ENCODE measurements at regions not wholly inside any gene's neighbourhood (a gene's known extent, or its start where the extent isn't known, plus 50 kb on each side); places are given as distances from the start of the nearest gene placed in this dataset.
"Not testable (repeated sequence)": the region's sequence is repeated elsewhere in the genome, so short reads cannot be mapped to it uniquely, and the experiment has no call there.

DNA sequence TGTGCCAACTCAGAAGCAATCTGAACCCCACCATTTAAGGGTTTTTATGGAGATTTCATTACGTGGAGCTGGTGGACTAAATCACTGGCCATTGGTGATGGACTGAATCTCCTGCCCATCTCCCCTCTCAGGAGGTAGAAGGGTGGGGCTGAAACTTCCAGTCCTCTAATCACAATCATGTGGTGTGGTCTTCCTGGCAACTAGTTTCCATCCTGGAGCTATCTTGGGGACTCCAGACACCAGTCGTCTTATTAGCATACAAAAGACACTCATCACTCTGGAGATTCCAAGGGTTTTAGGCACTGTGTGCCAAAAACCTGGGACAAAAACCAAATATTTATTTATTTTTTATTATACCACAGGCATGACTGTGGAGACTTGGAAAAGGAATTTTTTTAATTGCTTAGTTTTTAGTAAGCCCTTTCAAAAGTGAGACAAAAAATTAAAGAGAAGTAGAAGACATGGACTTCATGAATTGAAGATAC, 203.6 kb downstream of the WNT5A start:
- Mint-ChIP-seq H3K4me3 (no peak overlapping the region), H3K9me3 (ENCODE audit: insufficient read depth) (no peaks in the 10 kb centered on the region), H3K4me1 (ENCODE audit: low read depth) (no peaks in the 10 kb centered on the region), H3K27ac (no peak overlapping the region), H3K36me3 (ENCODE audit: low read depth) (no peaks in the 10 kb centered on the region), H3K27me3 (ENCODE audit: low read depth) (no peaks in the 10 kb centered on the region)
- DNase-seq (no peak), ATAC-seq (no peak)
- POLR2A ChIA-PET: no interaction called here
- CTCF ChIA-PET: no interaction called here

DNA sequence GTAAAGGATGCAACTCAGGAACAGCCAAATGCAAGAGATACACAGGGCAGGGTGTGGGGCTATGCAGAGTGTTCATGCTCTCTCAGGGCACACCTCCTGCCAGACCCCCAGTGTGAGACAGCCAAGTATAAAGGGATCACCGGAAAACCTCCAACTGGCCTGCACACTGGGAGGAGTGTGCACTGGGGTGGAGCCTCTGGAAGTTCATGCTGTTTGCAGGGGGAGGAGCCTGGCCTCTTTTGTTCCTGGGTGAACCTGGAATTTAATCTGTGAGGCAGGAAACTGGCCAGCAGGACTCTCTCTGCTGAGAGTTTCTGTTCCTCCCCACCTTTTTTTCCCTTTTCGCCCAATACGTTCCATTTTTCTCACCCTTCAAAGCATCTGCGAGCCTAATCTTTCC, 204.1 kb downstream of the WNT5A start:
- CTCF ChIA-PET: no interaction called here
- no peaks in the 10 kb centered on the region for H3K9me3 Mint-ChIP-seq (ENCODE audit: insufficient read depth)
- H3K4me1 Mint-ChIP-seq (ENCODE audit: low read depth): no peaks in the 10 kb centered on the region
- H3K27ac Mint-ChIP-seq: no peak overlapping the region
- no peak for ATAC-seq
- POLR2A ChIA-PET: no interaction called here
- H3K4me3 Mint-ChIP-seq: no peak overlapping the region
- H3K36me3 Mint-ChIP-seq (ENCODE audit: low read depth): no peaks in the 10 kb centered on the region
- no peak for DNase-seq
- no peaks in the 10 kb centered on the region for H3K27me3 Mint-ChIP-seq (ENCODE audit: low read depth)

DNA sequence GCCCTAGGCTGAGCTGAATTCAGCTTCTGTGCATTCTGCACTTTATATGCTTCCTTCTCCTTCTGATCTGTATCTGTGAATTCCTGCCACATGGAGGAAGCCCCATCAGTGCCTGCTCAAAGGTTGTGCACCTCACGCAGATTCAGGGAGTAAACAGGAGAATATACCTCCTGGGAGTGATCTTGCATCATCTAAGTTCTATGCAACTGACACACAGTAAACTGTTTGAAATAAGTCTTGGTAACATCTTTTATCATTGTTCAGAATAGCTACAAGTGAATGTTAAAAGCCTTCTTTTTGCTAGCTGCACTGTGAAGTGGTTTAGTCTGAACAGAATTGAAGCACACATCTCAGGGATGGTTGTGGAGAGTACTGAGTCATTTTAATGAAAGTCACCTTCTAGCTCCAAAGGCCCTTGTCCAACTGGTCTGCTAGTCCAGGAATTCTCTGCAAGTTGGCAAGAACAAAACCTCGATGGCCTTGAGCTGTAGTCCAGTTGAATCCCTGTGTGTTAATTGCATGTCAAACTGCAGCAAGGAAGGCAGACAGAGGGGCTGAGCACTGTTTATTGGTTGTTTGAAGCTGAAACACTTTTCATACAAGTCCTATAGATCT, 215.0 kb downstream of the WNT5A start:
- ChIA-PET CTCF (no interaction called here), POLR2A (no interaction called here)
- Mint-ChIP-seq H3K27me3 (ENCODE audit: low read depth) (no peaks in the 10 kb centered on the region), H3K4me3 (no peak overlapping the region), H3K9me3 (ENCODE audit: insufficient read depth) (no peaks in the 10 kb centered on the region), H3K36me3 (ENCODE audit: low read depth) (no peaks in the 10 kb centered on the region), H3K4me1 (ENCODE audit: low read depth) (no peaks in the 10 kb centered on the region), H3K27ac (no peak overlapping the region)
- ATAC-seq: no peak
- DNase-seq: no peak

DNA sequence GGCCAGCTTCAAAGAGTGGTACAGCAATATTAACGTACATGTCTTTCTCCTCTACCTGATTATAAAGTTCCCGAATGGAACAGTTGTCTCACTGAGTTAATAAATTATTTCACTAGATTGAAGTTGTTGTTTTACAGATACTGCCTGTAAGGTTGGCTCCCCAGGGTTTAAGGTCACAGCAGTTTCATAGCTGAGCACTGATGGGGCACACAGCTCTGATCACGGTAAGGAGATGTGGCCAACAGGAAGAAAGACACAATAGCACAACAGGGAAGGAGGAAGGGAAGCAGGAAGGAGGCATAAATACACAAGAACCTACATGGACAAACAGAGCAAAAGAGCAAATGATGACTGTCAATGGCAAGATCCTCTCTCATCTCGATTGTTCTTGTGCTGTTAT, 215.6 kb downstream of the WNT5A start:
- no peaks in the 10 kb centered on the region for H3K36me3 Mint-ChIP-seq (ENCODE audit: low read depth)
- POLR2A ChIA-PET: no interaction called here

DNA sequence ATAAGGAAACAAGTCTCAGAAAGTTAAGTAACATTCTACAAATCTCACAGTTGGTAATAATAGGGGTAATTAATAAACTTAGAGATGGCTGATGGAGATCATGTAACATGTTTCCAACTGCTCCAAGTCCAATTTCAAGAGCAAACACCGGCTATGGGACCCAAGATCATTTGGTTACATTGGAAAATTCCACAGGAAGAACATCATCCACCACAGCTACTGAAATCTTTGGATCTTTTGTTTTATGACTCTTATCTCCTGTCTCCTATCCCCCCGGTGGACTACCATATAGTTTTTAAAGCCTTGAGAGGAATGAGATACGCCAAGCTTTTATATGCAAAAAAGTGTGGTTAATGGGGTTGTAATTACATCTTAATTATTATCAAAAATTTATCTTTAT, 216.1 kb downstream of the WNT5A start:
- POLR2A ChIA-PET: no interaction called here
- Mint-ChIP-seq H3K9me3 (ENCODE audit: insufficient read depth) (no peaks in the 10 kb centered on the region), H3K4me1 (ENCODE audit: low read depth) (no peaks in the 10 kb centered on the region), H3K4me3 (no peak overlapping the region), H3K36me3 (ENCODE audit: low read depth) (no peaks in the 10 kb centered on the region), H3K27ac (no peak overlapping the region), H3K27me3 (ENCODE audit: low read depth) (no peaks in the 10 kb centered on the region)
- DNase-seq (no peak), ATAC-seq (no peak)
- CTCF ChIA-PET: no interaction called here

More for the DNA sequence above, 215.6 kb downstream of the WNT5A start:
- H3K9me3 Mint-ChIP-seq (ENCODE audit: insufficient read depth): no peaks in the 10 kb centered on the region
- no peak overlapping the region for H3K4me3 Mint-ChIP-seq
- no peak overlapping the region for H3K27ac Mint-ChIP-seq
- DNase-seq: no peak
- no peaks in the 10 kb centered on the region for H3K4me1 Mint-ChIP-seq (ENCODE audit: low read depth)
- no peak for ATAC-seq
- H3K27me3 Mint-ChIP-seq (ENCODE audit: low read depth): no peaks in the 10 kb centered on the region
- CTCF ChIA-PET: no interaction called here

- no peaks in the 10 kb centered on the region for H3K36me3 Mint-ChIP-seq (ENCODE audit: low read depth)
- POLR2A ChIA-PET: no interaction called here
- H3K4me1 Mint-ChIP-seq (ENCODE audit: low read depth): no peaks in the 10 kb centered on the region
- ATAC-seq: no peak
- CTCF ChIA-PET: no interaction called here
- DNase-seq: no peak
- no peaks in the 10 kb centered on the region for H3K9me3 Mint-ChIP-seq (ENCODE audit: insufficient read depth)
- no peak overlapping the region for H3K27ac Mint-ChIP-seq
- no peaks in the 10 kb centered on the region for H3K27me3 Mint-ChIP-seq (ENCODE audit: low read depth)
- H3K4me3 Mint-ChIP-seq: no peak overlapping the region
Measured at GRCh38 chr3:55269636-55270035, 217.5 kb downstream of the WNT5A start.

DNA sequence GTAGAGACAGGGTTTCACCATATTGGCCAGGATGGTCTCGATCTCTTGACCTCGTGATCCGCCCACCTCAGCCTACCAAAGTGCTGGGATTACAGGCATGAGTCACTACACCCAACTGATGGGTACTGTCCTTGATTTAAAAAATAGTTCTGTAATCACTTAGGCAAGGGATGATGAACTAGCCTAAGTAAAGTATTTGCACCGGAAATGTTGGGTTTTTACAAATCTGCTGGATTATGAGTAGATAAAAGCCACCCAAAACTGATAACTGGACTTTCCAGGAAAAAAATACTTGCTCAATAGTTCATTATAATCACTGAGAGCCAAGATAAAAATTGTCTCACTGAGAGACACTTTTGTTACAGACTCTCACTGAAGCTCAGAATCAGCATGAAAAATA, 218.0 kb downstream of the WNT5A start:
- CTCF ChIA-PET: no interaction called here
- H3K9me3 Mint-ChIP-seq (ENCODE audit: insufficient read depth): no peaks in the 10 kb centered on the region
- no peaks in the 10 kb centered on the region for H3K36me3 Mint-ChIP-seq (ENCODE audit: low read depth)
- POLR2A ChIA-PET: no interaction called here
- H3K4me3 Mint-ChIP-seq: no peak overlapping the region
- no peak overlapping the region for H3K27ac Mint-ChIP-seq
- no peak for DNase-seq
- no peak for ATAC-seq
- no peaks in the 10 kb centered on the region for H3K4me1 Mint-ChIP-seq (ENCODE audit: low read depth)
- no peaks in the 10 kb centered on the region for H3K27me3 Mint-ChIP-seq (ENCODE audit: low read depth)

DNA sequence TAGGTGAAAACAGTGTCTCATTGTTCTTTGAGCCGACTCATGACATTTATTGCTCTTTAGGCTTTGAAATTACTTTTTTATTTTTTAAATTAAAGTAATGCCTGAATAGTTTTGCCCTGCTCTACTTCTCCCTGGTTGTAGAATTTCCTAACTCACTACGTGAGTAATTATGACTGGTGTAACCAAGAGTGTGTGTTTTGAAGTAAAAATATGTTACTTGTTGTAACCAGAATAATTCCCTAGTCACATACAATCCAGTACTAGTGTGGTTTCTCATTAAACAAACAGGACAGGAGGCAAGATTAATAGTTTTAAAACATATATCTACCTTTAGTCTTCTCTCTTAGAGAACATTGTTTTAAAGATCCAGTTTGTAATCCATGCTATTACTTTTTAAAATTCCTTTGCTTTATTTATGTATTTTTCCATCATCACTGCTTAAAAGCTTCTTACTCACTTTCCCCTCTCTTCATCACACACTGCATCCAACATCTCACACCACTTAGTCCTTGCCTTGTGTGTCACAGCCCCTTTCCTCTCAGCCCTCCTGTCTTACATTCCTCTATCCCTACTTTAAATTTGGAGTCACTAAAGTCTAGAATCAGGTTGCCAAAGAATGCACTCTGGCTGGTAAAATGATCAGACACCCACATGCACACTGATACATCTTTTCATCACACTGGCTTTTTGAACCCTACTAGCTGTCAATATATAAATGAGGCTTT, 219.7 kb downstream of the WNT5A start:
- no peaks in the 10 kb centered on the region for H3K9me3 Mint-ChIP-seq (ENCODE audit: insufficient read depth)
- ChIA-PET POLR2A (no interaction called here), CTCF (no interaction called here)
- no peak overlapping the region for H3K27ac Mint-ChIP-seq
- DNase-seq (no peak), ATAC-seq (no peak)
- no peak overlapping the region for H3K4me3 Mint-ChIP-seq
- no peaks in the 10 kb centered on the region for H3K4me1 Mint-ChIP-seq (ENCODE audit: low read depth)
- H3K27me3 Mint-ChIP-seq (ENCODE audit: low read depth): no peaks in the 10 kb centered on the region
- H3K36me3 Mint-ChIP-seq (ENCODE audit: low read depth): no peaks in the 10 kb centered on the region

DNA sequence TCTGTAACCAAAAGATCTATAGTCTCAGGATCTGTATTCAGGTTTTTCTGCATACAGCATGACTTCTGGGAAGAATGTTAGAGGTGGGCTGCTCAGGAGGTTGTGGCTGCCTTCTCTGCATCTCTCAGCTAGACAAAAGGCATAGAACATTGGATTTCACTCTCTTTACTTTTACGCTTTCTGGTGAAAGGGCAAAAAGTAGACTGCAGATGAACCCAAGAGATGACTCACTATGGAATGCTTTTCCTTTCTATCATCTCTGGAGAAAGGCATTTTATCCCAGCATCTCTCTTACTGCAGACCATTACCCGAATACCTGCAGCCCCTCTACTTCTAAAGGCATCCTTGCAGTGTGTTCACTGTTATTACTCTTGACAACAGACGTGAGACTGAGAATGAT, 222.2 kb downstream of the WNT5A start:
- DNase-seq (no peak), ATAC-seq (no peak)
- Mint-ChIP-seq H3K27me3 (ENCODE audit: low read depth) (no peaks in the 10 kb centered on the region), H3K36me3 (ENCODE audit: low read depth) (no peaks in the 10 kb centered on the region), H3K4me3 (no peak overlapping the region), H3K27ac (no peak overlapping the region), H3K9me3 (ENCODE audit: insufficient read depth) (peaks cover 8% of the 10 kb centered on the region), H3K4me1 (ENCODE audit: low read depth) (no peaks in the 10 kb centered on the region)
- POLR2A ChIA-PET: no interaction called here
- CTCF ChIA-PET: no interaction called here

DNA sequence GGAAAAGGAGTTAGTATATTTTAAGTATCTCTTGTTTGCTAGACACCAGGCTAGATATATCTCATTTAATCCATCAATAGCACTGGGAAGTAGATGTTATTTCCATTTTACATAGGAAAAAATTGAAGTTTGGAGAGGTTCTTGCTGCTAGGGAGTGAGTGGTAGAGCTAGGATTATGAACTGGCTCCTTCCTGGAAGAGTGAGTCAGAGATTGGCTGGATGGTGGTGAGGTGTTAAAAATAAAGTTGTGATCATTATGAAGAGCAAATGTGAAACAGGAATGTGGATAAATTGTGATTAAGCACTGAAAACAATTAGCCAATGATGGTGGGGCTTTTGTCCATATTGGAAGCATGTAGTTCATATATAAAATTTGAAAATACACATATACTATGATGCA, 234.2 kb downstream of the WNT5A start:
- no peaks in the 10 kb centered on the region for H3K36me3 Mint-ChIP-seq (ENCODE audit: low read depth)
- ChIA-PET CTCF (no interaction called here), POLR2A (no interaction called here)
- ATAC-seq (no peak), DNase-seq (no peak)
- no peak overlapping the region for H3K4me3 Mint-ChIP-seq
- H3K27ac Mint-ChIP-seq: no peak overlapping the region
- peaks cover 1% of the 10 kb centered on the region for H3K9me3 Mint-ChIP-seq (ENCODE audit: insufficient read depth)
- no peaks in the 10 kb centered on the region for H3K4me1 Mint-ChIP-seq (ENCODE audit: low read depth)
- no peaks in the 10 kb centered on the region for H3K27me3 Mint-ChIP-seq (ENCODE audit: low read depth)

GRCh38 chr3:55249156-55249555, 237.9 kb downstream of the WNT5A start:
- CTCF ChIA-PET, POLR2A ChIA-PET: not testable (repeated sequence)

DNA sequence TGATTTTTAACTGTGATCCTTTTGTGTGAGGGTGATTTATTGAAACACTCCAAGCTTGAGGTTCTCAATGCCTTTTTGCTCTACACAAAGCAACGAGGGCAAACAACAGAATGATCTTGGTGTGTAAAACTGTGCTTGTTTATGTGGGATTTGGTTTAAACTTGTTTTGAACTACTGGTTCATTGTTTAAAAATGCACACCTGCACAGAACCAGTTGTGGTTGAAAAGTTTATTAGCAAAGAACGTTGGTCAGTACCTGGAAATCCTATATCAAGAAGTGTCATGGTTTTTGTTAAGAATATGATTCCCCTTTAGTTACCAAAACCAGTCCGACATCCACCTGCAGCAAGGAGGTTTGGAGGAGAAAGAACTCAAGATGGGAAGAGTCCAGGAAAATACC, 239.4 kb downstream of the WNT5A start:
- Mint-ChIP-seq H3K9me3 (ENCODE audit: insufficient read depth) (peaks cover 3% of the 10 kb centered on the region), H3K4me1 (ENCODE audit: low read depth) (no peaks in the 10 kb centered on the region), H3K36me3 (ENCODE audit: low read depth) (no peaks in the 10 kb centered on the region), H3K27ac (no peak overlapping the region), H3K4me3 (no peak overlapping the region), H3K27me3 (ENCODE audit: low read depth) (no peaks in the 10 kb centered on the region)
- no peak for ATAC-seq
- CTCF ChIA-PET: no interaction called here
- POLR2A ChIA-PET: no interaction called here
- DNase-seq: no peak

More at GRCh38 chr3:55249156-55249555, 237.9 kb downstream of the WNT5A start:
- not testable (repeated sequence) for H3K36me3 Mint-ChIP-seq (ENCODE audit: low read depth); H3K4me1 Mint-ChIP-seq (ENCODE audit: low read depth); H3K9me3 Mint-ChIP-seq (ENCODE audit: insufficient read depth); H3K27me3 Mint-ChIP-seq (ENCODE audit: low read depth); ATAC-seq; DNase-seq; H3K27ac Mint-ChIP-seq; H3K4me3 Mint-ChIP-seq

DNA sequence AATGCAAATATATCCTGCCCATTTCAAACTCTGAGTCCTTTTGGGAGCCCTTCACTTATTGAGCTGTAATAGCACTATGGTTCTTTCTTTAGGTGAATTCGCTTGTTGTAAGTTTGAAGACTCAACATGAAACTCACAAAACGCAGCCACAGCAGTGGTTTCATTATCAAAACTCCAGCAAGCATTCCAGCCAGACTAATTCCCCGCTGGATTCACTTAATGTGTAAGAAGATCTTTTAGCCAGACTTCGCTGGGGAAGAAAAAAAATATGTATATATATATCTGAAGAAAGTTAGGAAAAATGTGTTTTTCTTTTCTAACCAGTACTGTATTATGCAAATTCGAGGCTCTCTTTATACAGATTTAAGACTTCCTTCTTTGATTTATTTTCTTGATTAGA, 241.1 kb downstream of the WNT5A start:
- DNase-seq (no peak), ATAC-seq (no peak)
- Mint-ChIP-seq H3K36me3 (ENCODE audit: low read depth) (no peaks in the 10 kb centered on the region), H3K27ac (no peak overlapping the region), H3K4me1 (ENCODE audit: low read depth) (no peaks in the 10 kb centered on the region), H3K4me3 (no peak overlapping the region), H3K9me3 (ENCODE audit: insufficient read depth) (peaks cover 6% of the 10 kb centered on the region), H3K27me3 (ENCODE audit: low read depth) (no peaks in the 10 kb centered on the region)
- CTCF ChIA-PET: no interaction called here
- POLR2A ChIA-PET: no interaction called here
